Astrocyte of the cerebellum (primary cell): ENCODE measurements at regions not wholly inside any gene's neighbourhood (a gene's known extent, or its start where the extent isn't known, plus 50 kb on each side); places are given as distances from the start of the nearest gene placed in this dataset.

Source experiments
- DNase-seq: peaks from one replicate; pipeline ENCODE4 v3.0.0-alpha.2; 2011; ENCODE audit warnings: low read depth
- H3K4me3 ChIP-seq: 2 replicates; pipeline ENCODE4 v1.5.1; 2011; ENCODE audit warnings: mild to moderate bottlenecking, low read depth, low read length, moderate library complexity
- CTCF ChIP-seq: IDR thresholded peaks from 2 replicates; pipeline ENCODE4 v1.5.1; 2012; ENCODE audit warnings: low read length, low read depth, moderate library complexity, mild to moderate bottlenecking; ENCODE audit errors: missing control alignments
- in situ Hi-C: cut with HindIII; loops from 2 replicates; pipeline ENCODE4 v1.10.0; 2017; ENCODE audit warnings: low sequenced_read_pairs

GRCh38 chr6:147834084-147834776, 325.7 kb downstream of the SAMD5 start:
- H3K4me3 ChIP-seq: no peak overlapping the region
- in situ Hi-C loops: no loop called here
- no peak for DNase-seq
- TF ChIP-seq CTCF: no peak

- no peak for TF ChIP-seq CTCF
- in situ Hi-C loops: no loop called here
- no peak overlapping the region for H3K4me3 ChIP-seq
- no peak for DNase-seq
These were observed 329.1 kb downstream of the SAMD5 start for GRCh38 chr6:147837540-147837939.

GRCh38 chr6:147839708-147840610, 331.5 kb downstream of the SAMD5 start:
- no peak for TF ChIP-seq CTCF
- in situ Hi-C loops: no loop called here
- no peak overlapping the region for H3K4me3 ChIP-seq
- no peak for DNase-seq

GRCh38 chr6:147841547-147842148, 333.2 kb downstream of the SAMD5 start:
- no peak for DNase-seq
- H3K4me3 ChIP-seq: no peak overlapping the region
- no peak for TF ChIP-seq CTCF
- in situ Hi-C loops: no loop called here

GRCh38 chr6:147849401-147850330, 341.2 kb downstream of the SAMD5 start:
- TF ChIP-seq CTCF: no peak
- in situ Hi-C loops: no loop called here
- no peak overlapping the region for H3K4me3 ChIP-seq
- no peak for DNase-seq

- H3K4me3 ChIP-seq: no peak overlapping the region
- no peak for DNase-seq
- in situ Hi-C loops: no loop called here
- no peak for TF ChIP-seq CTCF
These were observed 344.3 kb downstream of the SAMD5 start for GRCh38 chr6:147852772-147853171.
